Adrenal gland (tissue), 9 donors: ENCODE measurements at regions not wholly inside any gene's neighbourhood (a gene's known extent, or its start where the extent isn't known, plus 50 kb on each side); places are given as distances from the start of the nearest gene placed in this dataset.

Source experiments
- DNase-seq, 7 donors: peaks; one replicate each; pipeline ENCODE4 v3.0.0-alpha.2; 2019 to 2020
- H3K27ac ChIP-seq, 5 donors: fragments of 200-600 bp; sonication (generic) in 4 of 5; 1 replicate in 3 of 5; 2 replicates in 2 of 5; pipeline versions ENCODE4 v1.5.1 to v1.8.0; 2016 to 2020; ENCODE audit warnings: mild to moderate bottlenecking in 1 of 5
- H3K27me3 ChIP-seq: fragments of 200-600 bp; 2 replicates; pipeline ENCODE4 v1.8.0; 2021
- H3K36me3 ChIP-seq, 2 donors: fragments of 200-600 bp; replicated peaks in 1 of 2; 1 replicate in 1 of 2; 2 replicates in 1 of 2; pipeline versions ENCODE4 v1.5.1 to v1.8.0; 2018 to 2022
- H3K4me1 ChIP-seq, 2 donors: fragments of 200-600 bp; replicated peaks in 1 of 2; 1 replicate in 1 of 2; 2 replicates in 1 of 2; pipeline versions ENCODE4 v1.5.1 to v1.8.0; 2018 to 2021
- H3K4me3 ChIP-seq, 4 donors: fragments of 200-600 bp; sonication (generic) in 3 of 4; one replicate each; pipeline ENCODE4 v1.5.1; 2016 to 2018
- H3K9me3 ChIP-seq, 3 donors: fragments of 200-600 bp; sonication (generic) in 1 of 3; replicated peaks in 1 of 3; 1 replicate in 2 of 3; 2 replicates in 1 of 3; pipeline versions ENCODE4 v1.5.1 to v1.8.0; 2016 to 2021
- CTCF ChIP-seq, 6 experiments: fragments of 450-650 bp in 4 of 6; fragments of 200-600 bp in 2 of 6; sonication (generic) in 1 of 6; IDR thresholded peaks; 1 replicate in 5 of 6; 2 replicates in 1 of 6; pipeline versions ENCODE4 v1.5.1 to v1.8.0; 2016 to 2021; ENCODE audit warnings: antibody characterized with exemption in 6 of 6, mild to moderate bottlenecking in 2 of 6, moderate library complexity in 1 of 6
- POLR2A ChIP-seq, 2 donors: fragments of 450-650 bp; IDR thresholded peaks; one replicate each; pipeline ENCODE4 v1.6.1; 2017; ENCODE audit warnings: antibody characterized with exemption in 2 of 2, mild to moderate bottlenecking in 2 of 2, moderate library complexity in 1 of 2
- WGBS, 4 donors: extraction: QIAGEN DNeasy Blood & Tissue Kit in 2 of 4; methylation state at CpG; one replicate each; pipeline versions ENCODE4 v1.1.5 to v1.1.7; 2013 to 2017; 5-methylcytosine and 5-hydroxymethylcytosine counted together
- intact Hi-C, 2 donors: fragments of 100-400 bp; cut with DNase I; formaldehyde crosslinking; loops; one replicate each; pipeline versions ENCODE4 v1.14.1 to v1.15.0; 2022 to 2023
- donor health status: healthy with polysubstance abuse.
- donor health status: Bipolar disorder and iron deficiency.
- donor health status: DM: yes; HTN: yes; CAD: no.
- donor health status: DM: no; HTN: no; CAD: no.
- donor health status: DM: no; HTN: no; CAD: no.

- WGBS, 4 donors: 85 to 100% (median 97%) methylated on average over 2 of the region's 2 CpGs
- no peaks in the 10 kb centered on the region for H3K36me3 ChIP-seq
- H3K4me1 ChIP-seq: no peaks in the 10 kb centered on the region
- no peak overlapping the region for H3K27ac ChIP-seq
- intact Hi-C loops: no loop called here
- no peak overlapping the region for H3K4me3 ChIP-seq
- no peaks in the 10 kb centered on the region for H3K9me3 ChIP-seq
- no peaks in the 10 kb centered on the region for H3K27me3 ChIP-seq
- TF ChIP-seq CTCF (IDR thresholded peaks at IDR 0.05) (no peak), POLR2A (IDR thresholded peaks at IDR 0.05) (no peak)
- no peak for DNase-seq
Measured at GRCh38 chr11:96963375-96963774, 573.6 kb downstream of the JRKL start.

- H3K9me3 ChIP-seq: no peaks in the 10 kb centered on the region
- intact Hi-C loops: no loop called here
- WGBS, 4 donors: 71 to 90% (median 83%) methylated on average over 1 to 2 of the region's 2 CpGs
- no peaks in the 10 kb centered on the region for H3K36me3 ChIP-seq
- H3K27me3 ChIP-seq: no peaks in the 10 kb centered on the region
- H3K4me1 ChIP-seq: no peaks in the 10 kb centered on the region
- H3K4me3 ChIP-seq: no peak overlapping the region
- DNase-seq: no peak
- H3K27ac ChIP-seq: no peak overlapping the region
- TF ChIP-seq CTCF (IDR thresholded peaks at IDR 0.05) (no peak), POLR2A (IDR thresholded peaks at IDR 0.05) (no peak)
Measured at GRCh38 chr11:96964661-96965060, 574.8 kb downstream of the JRKL start.

GRCh38 chr11:96967616-96968015, 577.8 kb downstream of the JRKL start:
- Histone ChIP-seq H3K36me3 (no peaks in the 10 kb centered on the region), H3K4me3 (no peak overlapping the region), H3K27me3 (no peaks in the 10 kb centered on the region), H3K27ac (no peak overlapping the region), H3K4me1 (no peaks in the 10 kb centered on the region), H3K9me3 (no peaks in the 10 kb centered on the region)
- intact Hi-C loops: no loop called here
- TF ChIP-seq POLR2A (IDR thresholded peaks at IDR 0.05) (no peak), CTCF (IDR thresholded peaks at IDR 0.05) (no peak)
- no peak for DNase-seq
- 54 to 91% (median 89%) methylated on average over 1 of the region's 1 CpG for WGBS, 4 donors

GRCh38 chr11:96969251-96969650, 579.4 kb downstream of the JRKL start:
- Histone ChIP-seq H3K27me3 (no peaks in the 10 kb centered on the region), H3K27ac (no peak overlapping the region), H3K4me3 (no peak overlapping the region), H3K4me1 (no peaks in the 10 kb centered on the region), H3K36me3 (no peaks in the 10 kb centered on the region), H3K9me3 (no peaks in the 10 kb centered on the region)
- 56 to 62% (median 60%) methylated on average over 2 of the region's 2 CpGs for WGBS, 4 donors
- DNase-seq: no peak
- TF ChIP-seq CTCF (IDR thresholded peaks at IDR 0.05): no peak
- TF ChIP-seq POLR2A (IDR thresholded peaks at IDR 0.05): no peak
- intact Hi-C loops: no loop called here
